ENCODE measurements at regions not wholly inside any gene's neighbourhood (a gene's known extent, or its start where the extent isn't known, plus 50 kb on each side); places are given as distances from the start of the nearest gene placed in this dataset.

DNA sequence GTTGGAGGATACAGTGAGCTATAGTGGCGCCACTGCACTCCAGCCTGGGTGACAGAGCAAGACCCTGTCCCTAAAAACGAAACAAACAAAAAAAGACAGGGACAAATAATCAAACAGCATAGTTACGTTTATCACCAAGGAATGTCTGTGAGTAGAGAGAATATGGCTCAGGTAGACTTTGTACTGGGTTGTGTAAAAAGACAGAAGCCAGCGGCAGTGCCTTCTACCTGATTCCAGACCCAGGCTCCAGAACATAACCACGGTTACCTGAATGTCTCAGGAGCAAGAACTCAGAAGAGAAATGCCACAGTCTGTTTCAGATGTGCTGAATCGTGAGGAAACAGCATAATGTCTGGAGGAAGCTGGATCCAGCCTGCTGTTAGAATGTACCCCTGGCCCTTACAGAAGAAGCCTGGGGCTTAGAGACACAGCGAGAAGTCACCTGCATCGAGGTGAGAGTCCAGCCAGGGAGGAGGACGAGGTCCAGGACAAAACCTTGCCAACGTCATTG, 60.9 kb upstream of the KAT6B start:
- WGBS: 52% methylated on average over 10 of the region's 10 CpGs
- DNase-seq (ENCODE audit: low spot score): no peak
- Histone ChIP-seq H3K9me3 (ENCODE audit: control insufficient read depth in 4 of 4, low read length in 3 of 4) (no peaks in the 10 kb centered on the region), H3K27ac (ENCODE audit: low read depth in 1 of 2, low read length in 2 of 2) (no peak overlapping the region), H3K4me3 (ENCODE audit: low read depth in 1 of 3, low read length in 3 of 3) (no peak overlapping the region), H3K4me1 (ENCODE audit: control insufficient read depth in 4 of 4, insufficient read depth in 4 of 4, low read length in 3 of 4) (no peaks in the 10 kb centered on the region), H3K36me3 (ENCODE audit: control insufficient read depth in 4 of 4, insufficient read depth in 3 of 4, low read depth in 1 of 4, low read length in 3 of 4) (no peaks in the 10 kb centered on the region), H3K9ac (ENCODE audit: low read depth in 1 of 2, low read length in 2 of 2) (no peak overlapping the region), H3K27me3 (ENCODE audit: control insufficient read depth in 4 of 4, insufficient read depth in 4 of 4, low read length in 3 of 4) (no peaks in the 10 kb centered on the region)
- TF ChIP-seq, protein P1, sequence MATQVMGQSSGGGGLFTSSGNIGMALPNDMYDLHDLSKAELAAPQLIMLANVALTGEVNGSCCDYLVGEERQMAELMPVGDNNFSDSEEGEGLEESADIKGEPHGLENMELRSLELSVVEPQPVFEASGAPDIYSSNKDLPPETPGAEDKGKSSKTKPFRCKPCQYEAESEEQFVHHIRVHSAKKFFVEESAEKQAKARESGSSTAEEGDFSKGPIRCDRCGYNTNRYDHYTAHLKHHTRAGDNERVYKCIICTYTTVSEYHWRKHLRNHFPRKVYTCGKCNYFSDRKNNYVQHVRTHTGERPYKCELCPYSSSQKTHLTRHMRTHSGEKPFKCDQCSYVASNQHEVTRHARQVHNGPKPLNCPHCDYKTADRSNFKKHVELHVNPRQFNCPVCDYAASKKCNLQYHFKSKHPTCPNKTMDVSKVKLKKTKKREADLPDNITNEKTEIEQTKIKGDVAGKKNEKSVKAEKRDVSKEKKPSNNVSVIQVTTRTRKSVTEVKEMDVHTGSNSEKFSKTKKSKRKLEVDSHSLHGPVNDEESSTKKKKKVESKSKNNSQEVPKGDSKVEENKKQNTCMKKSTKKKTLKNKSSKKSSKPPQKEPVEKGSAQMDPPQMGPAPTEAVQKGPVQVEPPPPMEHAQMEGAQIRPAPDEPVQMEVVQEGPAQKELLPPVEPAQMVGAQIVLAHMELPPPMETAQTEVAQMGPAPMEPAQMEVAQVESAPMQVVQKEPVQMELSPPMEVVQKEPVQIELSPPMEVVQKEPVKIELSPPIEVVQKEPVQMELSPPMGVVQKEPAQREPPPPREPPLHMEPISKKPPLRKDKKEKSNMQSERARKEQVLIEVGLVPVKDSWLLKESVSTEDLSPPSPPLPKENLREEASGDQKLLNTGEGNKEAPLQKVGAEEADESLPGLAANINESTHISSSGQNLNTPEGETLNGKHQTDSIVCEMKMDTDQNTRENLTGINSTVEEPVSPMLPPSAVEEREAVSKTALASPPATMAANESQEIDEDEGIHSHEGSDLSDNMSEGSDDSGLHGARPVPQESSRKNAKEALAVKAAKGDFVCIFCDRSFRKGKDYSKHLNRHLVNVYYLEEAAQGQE (IDR thresholded peaks at IDR 0.05): no peak
- TF ChIP-seq HNF4A (conservative IDR thresholded peaks at IDR 0.05): peak in 1 of 2 donors; percentile 32

DNA sequence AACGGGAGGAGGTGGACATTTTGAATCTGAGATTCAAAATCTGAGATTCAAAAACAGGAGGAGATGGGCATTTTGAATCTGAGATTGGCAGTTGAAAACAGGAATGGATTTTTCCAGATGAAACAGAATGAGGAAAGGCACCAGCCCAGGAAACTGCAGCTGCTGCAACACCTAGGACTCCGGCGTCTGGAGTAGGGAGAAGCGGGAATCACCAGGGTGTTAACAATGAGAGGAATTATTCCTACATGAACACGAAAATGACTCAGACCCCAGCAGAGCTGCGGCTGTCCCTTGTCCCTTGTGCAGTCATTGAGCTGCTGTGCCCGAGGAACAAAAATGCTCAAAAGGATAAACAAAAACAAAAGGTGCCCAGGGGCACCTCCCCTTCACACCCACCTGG, 59.9 kb upstream of the KAT6B start:
- no peak for TF ChIP-seq TAF1 (conservative IDR thresholded peaks at IDR 0.05)
- TF ChIP-seq YY1 (IDR thresholded peaks at IDR 0.05): no peak
- no peak for TF ChIP-seq FOXA1 (IDR thresholded peaks at IDR 0.05)
- no peak for TF ChIP-seq SP1 (IDR thresholded peaks at IDR 0.05)
- no peak for TF ChIP-seq EGR1 (IDR thresholded peaks at IDR 0.05; ENCODE audit: low read depth in 2 of 2)
- TF ChIP-seq RAD21 (IDR thresholded peaks at IDR 0.05): no peak
- no peak for TF ChIP-seq FOXA2 (IDR thresholded peaks at IDR 0.05)
- TF ChIP-seq, protein P1 (IDR thresholded peaks at IDR 0.05): no peak
- TF ChIP-seq, protein P2, sequence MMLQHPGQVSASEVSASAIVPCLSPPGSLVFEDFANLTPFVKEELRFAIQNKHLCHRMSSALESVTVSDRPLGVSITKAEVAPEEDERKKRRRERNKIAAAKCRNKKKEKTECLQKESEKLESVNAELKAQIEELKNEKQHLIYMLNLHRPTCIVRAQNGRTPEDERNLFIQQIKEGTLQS (IDR thresholded peaks at IDR 0.05): no peak
- no peak for TF ChIP-seq JUND (IDR thresholded peaks at IDR 0.05)
- no peak for TF ChIP-seq NR2F2 (IDR thresholded peaks at IDR 0.05)
- TF ChIP-seq RXRA (IDR thresholded peaks at IDR 0.05): no peak
- TF ChIP-seq HNF4A (conservative IDR thresholded peaks at IDR 0.05): no peak
- TF ChIP-seq, protein P3, sequence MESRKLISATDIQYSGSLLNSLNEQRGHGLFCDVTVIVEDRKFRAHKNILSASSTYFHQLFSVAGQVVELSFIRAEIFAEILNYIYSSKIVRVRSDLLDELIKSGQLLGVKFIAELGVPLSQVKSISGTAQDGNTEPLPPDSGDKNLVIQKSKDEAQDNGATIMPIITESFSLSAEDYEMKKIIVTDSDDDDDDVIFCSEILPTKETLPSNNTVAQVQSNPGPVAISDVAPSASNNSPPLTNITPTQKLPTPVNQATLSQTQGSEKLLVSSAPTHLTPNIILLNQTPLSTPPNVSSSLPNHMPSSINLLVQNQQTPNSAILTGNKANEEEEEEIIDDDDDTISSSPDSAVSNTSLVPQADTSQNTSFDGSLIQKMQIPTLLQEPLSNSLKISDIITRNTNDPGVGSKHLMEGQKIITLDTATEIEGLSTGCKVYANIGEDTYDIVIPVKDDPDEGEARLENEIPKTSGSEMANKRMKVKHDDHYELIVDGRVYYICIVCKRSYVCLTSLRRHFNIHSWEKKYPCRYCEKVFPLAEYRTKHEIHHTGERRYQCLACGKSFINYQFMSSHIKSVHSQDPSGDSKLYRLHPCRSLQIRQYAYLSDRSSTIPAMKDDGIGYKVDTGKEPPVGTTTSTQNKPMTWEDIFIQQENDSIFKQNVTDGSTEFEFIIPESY (IDR thresholded peaks at IDR 0.05): no peak
- no peak for TF ChIP-seq GABPA (IDR thresholded peaks at IDR 0.05 in 1 of 2, conservative IDR thresholded peaks at IDR 0.05 in 1 of 2)
- TF ChIP-seq HNF4G (IDR thresholded peaks at IDR 0.05): no peak
- TF ChIP-seq, protein P4, sequence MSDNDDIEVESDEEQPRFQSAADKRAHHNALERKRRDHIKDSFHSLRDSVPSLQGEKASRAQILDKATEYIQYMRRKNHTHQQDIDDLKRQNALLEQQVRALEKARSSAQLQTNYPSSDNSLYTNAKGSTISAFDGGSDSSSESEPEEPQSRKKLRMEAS (IDR thresholded peaks at IDR 0.05): no peak
- TF ChIP-seq, protein P5, sequence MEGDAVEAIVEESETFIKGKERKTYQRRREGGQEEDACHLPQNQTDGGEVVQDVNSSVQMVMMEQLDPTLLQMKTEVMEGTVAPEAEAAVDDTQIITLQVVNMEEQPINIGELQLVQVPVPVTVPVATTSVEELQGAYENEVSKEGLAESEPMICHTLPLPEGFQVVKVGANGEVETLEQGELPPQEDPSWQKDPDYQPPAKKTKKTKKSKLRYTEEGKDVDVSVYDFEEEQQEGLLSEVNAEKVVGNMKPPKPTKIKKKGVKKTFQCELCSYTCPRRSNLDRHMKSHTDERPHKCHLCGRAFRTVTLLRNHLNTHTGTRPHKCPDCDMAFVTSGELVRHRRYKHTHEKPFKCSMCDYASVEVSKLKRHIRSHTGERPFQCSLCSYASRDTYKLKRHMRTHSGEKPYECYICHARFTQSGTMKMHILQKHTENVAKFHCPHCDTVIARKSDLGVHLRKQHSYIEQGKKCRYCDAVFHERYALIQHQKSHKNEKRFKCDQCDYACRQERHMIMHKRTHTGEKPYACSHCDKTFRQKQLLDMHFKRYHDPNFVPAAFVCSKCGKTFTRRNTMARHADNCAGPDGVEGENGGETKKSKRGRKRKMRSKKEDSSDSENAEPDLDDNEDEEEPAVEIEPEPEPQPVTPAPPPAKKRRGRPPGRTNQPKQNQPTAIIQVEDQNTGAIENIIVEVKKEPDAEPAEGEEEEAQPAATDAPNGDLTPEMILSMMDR (IDR thresholded peaks at IDR 0.05; ENCODE audit: low read depth, low read length, missing input control): no peak
- Histone ChIP-seq H3K4me3 (ENCODE audit: low read depth in 1 of 3, low read length in 3 of 3) (no peak overlapping the region), H3K9me3 (ENCODE audit: control insufficient read depth in 4 of 4, low read length in 3 of 4) (no peaks in the 10 kb centered on the region), H3K4me1 (ENCODE audit: control insufficient read depth in 4 of 4, insufficient read depth in 4 of 4, low read length in 3 of 4) (no peaks in the 10 kb centered on the region), H3K27me3 (ENCODE audit: control insufficient read depth in 4 of 4, insufficient read depth in 4 of 4, low read length in 3 of 4) (no peaks in the 10 kb centered on the region), H3K9ac (ENCODE audit: low read depth in 1 of 2, low read length in 2 of 2) (no peak overlapping the region), H3K36me3 (ENCODE audit: control insufficient read depth in 4 of 4, insufficient read depth in 3 of 4, low read depth in 1 of 4, low read length in 3 of 4) (no peaks in the 10 kb centered on the region), H3K27ac (ENCODE audit: low read depth in 1 of 2, low read length in 2 of 2) (no peak overlapping the region)
- no peak for DNase-seq (ENCODE audit: low spot score)
- WGBS: 89% methylated on average over 7 of the region's 7 CpGs
